ENCODE measurements at regions not wholly inside any gene's neighbourhood (a gene's known extent, or its start where the extent isn't known, plus 50 kb on each side); places are given as distances from the start of the nearest gene placed in this dataset.
"Not testable (repeated sequence)": the region's sequence is repeated elsewhere in the genome, so short reads cannot be mapped to it uniquely, and the experiment has no call there.

DNA sequence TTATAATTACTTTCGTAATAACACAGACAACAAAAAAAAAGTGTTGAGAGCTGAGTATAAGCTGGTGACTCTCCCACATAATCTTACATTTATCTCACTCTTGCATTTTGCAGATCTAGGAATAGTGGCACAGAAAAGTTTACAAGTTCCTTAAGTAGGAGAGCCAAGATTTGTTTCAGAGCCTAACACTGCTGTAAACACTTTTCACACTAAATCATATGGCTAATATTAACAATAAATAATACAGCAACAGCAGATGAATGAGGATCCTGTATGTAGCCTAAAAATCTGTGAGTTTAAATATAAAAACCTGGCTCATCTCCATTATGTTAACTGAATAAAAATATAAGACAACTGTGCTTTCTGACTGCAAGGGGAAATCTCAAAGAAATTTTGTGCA is 846.5 kb upstream of the ADAMTS5 start:
- DNase-seq (ENCODE audit: extremely low spot score, insufficient read length, low read depth) (no peak), FAIRE-seq (no peak)

DNA sequence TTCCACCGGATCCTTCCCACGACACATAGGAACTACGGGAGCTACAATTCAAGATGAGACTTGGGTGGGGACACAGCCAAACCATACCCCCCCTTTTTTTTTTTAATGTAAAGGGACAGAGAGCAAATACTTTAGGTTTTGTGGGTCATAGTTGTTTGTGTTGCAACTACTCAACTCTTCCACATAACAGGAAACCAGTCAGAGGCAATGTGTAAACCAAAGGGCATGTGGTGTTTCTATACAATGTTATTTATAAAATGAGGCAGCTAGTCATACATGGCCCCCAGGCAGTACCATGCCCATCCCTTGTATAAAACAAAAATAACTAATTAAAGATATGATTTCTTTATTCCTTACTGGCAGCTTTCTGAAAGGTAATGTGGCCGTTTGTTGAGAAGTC is 845.4 kb upstream of the ADAMTS5 start:
- no peak for DNase-seq (ENCODE audit: extremely low spot score, insufficient read length, low read depth)

DNA sequence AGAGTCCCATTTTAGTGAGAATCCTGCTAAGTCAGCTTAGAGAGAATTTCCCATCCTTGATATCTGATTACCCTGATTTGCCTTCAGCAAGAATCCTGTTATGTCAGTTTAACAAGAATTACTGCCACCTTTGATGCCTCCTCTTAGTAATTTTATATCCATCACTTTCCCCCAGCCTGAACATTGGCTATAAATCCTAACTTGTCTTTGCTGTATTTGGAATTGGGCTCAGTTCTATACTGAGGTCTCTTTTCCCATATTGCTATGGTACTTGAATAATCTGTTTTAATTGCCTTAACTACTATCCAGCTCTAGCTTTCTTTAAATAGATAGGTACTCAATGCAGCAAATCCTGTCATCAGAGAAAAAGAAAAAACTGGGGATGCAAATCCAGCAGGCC is 842.0 kb upstream of the ADAMTS5 start:
- FAIRE-seq (no peak), DNase-seq (ENCODE audit: extremely low spot score, insufficient read length, low read depth) (no peak)

More for the DNA sequence above, 845.4 kb upstream of the ADAMTS5 start:
- FAIRE-seq = no peak

GRCh38 chr21:27807596-27807995 is 840.7 kb upstream of the ADAMTS5 start:
- FAIRE-seq (no peak), DNase-seq (ENCODE audit: extremely low spot score, insufficient read length, low read depth) (no peak)

GRCh38 chr21:27806281-27806680 is 839.4 kb upstream of the ADAMTS5 start:
- FAIRE-seq = no peak
- DNase-seq (ENCODE audit: extremely low spot score, insufficient read length, low read depth) = no peak

DNA sequence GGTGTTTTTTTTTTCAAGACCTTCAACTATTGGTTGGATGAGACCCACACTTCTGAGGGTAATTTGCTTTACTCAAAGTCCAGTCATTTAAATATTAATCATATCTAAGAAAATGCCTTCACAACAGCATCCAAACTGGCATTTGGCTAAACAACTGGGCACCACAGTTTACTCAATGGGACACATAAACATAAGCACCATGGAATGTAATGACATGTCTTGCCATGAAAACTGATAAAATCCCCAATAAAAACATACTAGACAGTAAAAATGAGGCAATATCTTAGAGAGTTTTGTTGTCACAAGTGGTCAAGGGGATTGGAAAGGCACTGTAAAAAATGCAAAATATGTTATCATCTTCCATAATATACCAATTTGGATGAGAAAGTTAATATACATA is 838.8 kb upstream of the ADAMTS5 start:
- FAIRE-seq = no peak

DNA sequence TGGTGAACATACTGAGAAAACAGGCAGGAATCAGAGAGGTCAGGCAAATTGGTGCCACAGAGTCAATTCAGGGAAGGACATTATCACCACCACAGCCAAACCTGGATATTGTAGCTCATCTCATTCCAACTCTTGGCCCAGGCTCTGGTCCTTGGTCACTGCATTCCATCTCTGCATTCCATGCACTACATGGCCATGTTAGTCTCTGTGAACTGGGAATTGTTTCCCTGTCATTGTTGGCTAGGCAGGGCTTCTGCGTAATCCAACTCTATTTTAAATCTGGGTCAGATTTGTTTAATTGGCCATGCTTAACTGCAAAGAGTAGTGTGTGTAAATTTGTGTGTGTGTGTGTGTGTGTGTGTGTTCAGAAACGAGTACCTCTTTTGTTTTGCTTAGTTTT is 837.6 kb upstream of the ADAMTS5 start:
- DNase-seq (ENCODE audit: extremely low spot score, insufficient read length, low read depth) = no peak

More for the DNA sequence above, 838.8 kb upstream of the ADAMTS5 start:
- no peak for DNase-seq (ENCODE audit: extremely low spot score, insufficient read length, low read depth)

DNA sequence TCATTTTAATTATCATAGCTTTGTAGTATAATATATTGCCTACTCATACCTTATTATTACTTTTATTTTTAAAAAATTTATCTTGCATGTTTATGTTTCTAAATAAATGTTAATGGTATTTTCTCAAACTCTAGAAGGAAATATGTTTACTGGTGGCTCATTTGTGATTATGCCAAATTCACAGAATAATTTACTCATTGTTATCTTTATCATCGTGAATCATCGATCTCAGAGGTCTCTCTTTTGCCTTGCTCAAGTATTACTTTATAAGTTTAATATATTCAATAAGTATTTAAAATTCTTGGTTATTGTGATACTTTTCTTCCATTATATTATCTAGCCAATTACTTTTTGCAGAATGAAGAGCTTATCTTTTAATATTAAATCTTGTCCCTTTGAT is 836.7 kb upstream of the ADAMTS5 start:
- DNase-seq (ENCODE audit: extremely low spot score, insufficient read length, low read depth) (no peak), FAIRE-seq (no peak)

More for the DNA sequence above, 837.6 kb upstream of the ADAMTS5 start:
- no peak for FAIRE-seq

DNA sequence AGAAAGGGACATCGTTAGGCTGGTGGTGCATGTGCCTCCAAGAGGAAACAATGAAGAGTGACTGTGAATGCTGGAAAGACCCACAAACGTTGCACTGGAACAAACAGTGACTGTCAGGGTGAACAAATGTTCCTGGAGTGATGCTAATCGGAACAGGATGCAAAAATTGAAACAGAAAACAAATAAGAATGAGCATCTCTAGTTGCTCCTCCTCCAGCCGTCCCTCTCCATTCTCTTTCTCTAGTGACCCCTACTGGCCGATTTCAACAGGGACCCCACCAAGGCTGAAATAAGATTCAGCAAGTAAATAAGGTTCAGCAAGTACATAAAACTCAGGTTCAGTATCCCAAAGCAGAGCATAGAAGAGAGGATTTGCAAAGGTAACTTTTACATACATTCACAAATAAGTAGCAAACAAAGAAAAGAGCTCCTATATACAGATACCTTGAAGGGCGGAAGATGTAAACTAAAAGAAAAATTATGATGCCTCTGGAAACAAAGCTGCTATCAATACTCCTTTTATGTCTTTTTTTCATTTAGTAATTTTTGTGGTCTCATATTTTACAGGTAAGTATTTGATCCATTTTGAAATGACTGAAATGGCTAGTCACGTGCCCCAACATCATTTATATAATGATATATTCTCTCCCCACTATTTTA is 836.1 kb upstream of the ADAMTS5 start:
- DNase-seq (ENCODE audit: extremely low spot score, insufficient read length, low read depth) (no peak), FAIRE-seq (no peak)

DNA sequence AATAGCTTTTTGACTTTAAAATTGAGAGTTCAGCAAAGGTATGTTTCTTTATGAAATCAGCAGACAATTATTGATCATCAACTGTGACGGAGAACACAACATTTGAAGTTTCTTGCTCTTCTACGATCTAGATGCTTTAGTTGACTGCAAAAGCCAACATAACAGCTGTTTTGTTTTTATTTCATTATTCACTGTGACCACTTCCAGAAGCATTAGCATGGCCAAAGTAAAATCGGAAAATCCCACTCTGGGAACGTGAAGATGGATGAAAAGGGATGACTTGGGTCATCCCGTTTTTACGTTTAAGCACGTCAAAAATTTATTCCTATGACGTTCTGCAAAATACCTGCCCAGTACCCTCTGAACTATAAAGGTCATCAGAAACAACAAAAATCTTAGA is 833.0 kb upstream of the ADAMTS5 start:
- no peak for DNase-seq (ENCODE audit: extremely low spot score, insufficient read length, low read depth)
- no peak for FAIRE-seq

DNA sequence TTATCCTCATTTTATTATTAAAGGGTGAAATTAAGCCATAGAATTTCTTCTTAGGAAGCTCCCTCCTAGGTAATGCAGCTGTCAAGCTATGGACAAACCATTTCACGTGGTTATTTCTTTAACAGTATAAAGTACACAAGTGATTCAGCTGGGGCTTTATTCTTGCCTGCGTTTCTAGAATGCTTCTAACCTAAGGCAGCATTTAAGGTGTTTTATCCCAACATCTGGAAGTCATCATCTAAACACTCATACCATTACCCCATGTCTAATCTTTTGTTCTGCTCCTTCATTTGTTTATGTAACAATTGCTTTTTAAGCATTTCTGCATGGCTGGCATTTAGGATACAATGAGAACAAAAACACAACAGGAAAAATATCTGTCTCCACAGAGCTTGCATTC is 829.2 kb upstream of the ADAMTS5 start:
- DNase-seq (ENCODE audit: extremely low spot score, insufficient read length, low read depth) (no peak), FAIRE-seq (no peak)

DNA sequence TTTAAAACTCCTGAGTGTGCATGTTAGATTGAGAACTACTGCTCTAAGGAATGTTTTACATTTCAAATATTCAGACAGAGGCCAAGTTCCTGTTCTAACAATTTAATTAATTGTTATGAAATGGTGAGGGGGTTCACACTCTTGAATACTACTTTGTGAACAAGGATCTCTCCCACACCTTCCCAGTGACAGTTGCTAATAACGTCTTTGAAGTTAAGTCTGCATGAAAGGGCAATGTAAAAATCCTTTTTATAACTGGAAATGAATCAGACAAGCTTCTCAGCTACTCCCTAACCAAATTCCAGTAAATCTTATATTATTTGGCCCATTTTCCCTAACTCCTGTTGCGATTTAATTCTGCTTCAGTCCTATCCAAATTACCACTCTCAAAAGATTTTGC is 828.5 kb upstream of the ADAMTS5 start:
- DNase-seq (ENCODE audit: extremely low spot score, insufficient read length, low read depth) (no peak), FAIRE-seq (no peak)

DNA sequence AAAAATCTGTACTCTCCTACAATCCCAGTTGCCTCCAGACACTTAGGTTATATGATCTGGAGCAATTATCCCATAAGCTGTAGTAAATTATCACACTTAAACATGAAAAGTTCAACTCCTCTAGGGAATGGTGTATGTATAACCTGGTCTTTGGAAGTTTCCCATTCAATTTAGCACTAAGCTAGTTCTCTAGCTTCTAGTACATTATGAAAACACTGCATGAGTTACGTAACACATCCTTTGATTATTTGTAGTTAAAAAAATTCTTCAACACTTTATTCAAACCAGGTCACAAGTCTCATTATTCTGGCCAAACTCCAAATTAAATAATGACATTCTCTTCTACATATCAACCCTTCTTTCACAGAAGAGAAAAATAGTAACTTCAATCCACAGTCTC is 827.0 kb upstream of the ADAMTS5 start:
- no peak for DNase-seq (ENCODE audit: extremely low spot score, insufficient read length, low read depth)
- FAIRE-seq = no peak

DNA sequence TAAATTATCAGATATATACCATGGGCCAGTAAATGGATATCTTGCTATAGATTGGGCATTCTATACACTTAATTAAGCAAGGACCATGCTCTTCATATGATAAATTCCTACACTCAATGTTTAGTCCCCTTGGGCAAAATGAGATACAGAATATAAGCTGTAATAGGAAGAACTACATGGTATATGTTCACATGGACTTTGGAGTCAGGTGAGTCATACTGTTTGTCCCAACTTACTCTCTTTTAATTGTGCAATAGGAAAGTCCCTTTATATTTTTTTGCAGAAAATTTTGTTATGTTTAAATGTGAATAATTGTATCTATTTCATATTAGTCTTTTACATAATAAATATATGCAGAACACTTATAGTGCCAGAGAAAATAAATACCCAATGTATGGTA is 820.2 kb upstream of the ADAMTS5 start:
- FAIRE-seq = no peak

GRCh38 chr21:27779606-27780005 is 812.7 kb upstream of the ADAMTS5 start:
- no peak for FAIRE-seq
- DNase-seq (ENCODE audit: extremely low spot score, insufficient read length, low read depth) = no peak

More for the DNA sequence above, 820.2 kb upstream of the ADAMTS5 start:
- DNase-seq (ENCODE audit: extremely low spot score, insufficient read length, low read depth) = no peak

GRCh38 chr21:27776925-27777553 is 810.2 kb upstream of the ADAMTS5 start:
- no peak for DNase-seq (ENCODE audit: extremely low spot score, insufficient read length, low read depth)
- FAIRE-seq = no peak

GRCh38 chr21:27772816-27773215 is 805.9 kb upstream of the ADAMTS5 start:
- DNase-seq (ENCODE audit: extremely low spot score, insufficient read length, low read depth) (no peak), FAIRE-seq (no peak)

DNA sequence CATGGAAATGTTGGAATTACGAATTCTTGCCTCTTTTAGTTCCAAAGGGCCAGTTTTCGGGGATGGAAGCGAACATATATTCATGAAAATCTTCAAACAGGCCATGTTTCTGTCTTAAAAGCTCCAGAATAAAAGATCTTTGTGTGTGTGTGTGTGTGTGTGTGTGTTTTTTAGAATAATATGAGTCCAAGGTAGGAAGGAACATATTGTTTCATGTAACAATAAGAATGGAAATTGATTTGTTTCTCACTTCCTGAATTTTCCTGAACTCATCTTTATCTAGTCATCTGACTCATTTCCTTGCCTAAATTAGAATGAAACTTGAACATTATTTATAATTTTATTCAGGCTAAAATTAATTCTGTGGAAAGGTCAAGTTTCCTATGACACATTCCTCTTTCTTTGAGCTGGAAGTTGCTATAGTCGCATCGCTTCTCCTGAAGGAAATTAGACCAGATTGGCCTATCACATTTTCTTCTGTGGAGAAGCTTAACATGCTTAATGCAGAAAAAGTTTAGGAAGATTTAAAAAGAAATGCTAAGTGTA is 805.1 kb upstream of the ADAMTS5 start:
- FAIRE-seq (no peak), DNase-seq (ENCODE audit: extremely low spot score, insufficient read length, low read depth) (no peak)

DNA sequence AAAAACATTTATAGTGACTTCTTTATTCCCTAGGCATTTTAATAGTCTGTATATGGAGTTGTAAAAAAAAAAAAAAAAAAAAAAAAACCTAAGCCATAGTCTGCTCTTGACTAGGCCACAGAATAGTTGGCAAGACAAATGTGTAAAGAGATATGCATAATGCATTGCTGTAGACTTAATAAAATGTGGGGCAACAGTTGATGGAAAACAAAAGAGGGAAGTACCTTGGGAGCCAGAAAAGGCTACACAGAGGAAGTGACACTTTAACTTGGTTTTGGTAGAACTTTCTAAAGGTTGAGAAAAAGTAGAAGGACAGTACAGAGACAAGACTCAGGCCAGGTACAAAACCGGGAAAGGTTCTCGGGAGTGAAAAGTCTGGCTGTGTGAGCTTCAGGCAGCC is 802.9 kb upstream of the ADAMTS5 start:
- FAIRE-seq = no peak
- DNase-seq (ENCODE audit: extremely low spot score, insufficient read length, low read depth) = no peak

DNA sequence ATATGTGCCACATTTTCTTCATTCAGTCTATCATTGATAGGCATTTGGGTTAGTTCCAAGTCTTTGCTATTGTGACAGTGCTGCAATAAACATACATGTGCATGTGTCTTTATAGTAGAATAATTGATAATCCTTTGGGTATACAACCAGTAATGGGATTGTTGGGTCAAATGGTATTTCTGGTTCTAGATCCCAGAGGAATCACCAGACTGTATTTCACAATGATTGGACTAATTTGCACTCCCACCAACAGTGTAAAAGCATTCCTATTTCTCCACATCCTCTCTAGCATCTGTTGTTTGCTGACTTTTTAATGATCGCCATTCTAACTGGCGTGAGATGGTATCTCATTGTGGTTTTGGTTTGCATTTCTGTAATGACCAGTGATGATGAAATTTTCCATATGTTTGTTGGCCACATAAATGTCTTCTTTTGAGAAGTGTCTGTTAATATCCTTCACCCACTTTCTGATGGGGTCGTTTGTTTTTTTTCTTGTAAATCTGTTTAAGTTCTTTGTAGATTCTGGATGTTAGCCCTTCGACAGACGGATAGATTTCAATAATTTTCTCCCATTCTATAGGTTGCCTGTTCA is 801.3 kb upstream of the ADAMTS5 start:
- not testable (repeated sequence) for DNase-seq (ENCODE audit: extremely low spot score, insufficient read length, low read depth); FAIRE-seq

- no peak for DNase-seq (ENCODE audit: extremely low spot score, insufficient read length, low read depth)
- FAIRE-seq = no peak
Measured at GRCh38 chr21:27764056-27764455, 797.2 kb upstream of the ADAMTS5 start.

All from GM18507 (cell line).